ENCODE measurements at regions not wholly inside any gene's neighbourhood (a gene's known extent, or its start where the extent isn't known, plus 50 kb on each side); places are given as distances from the start of the nearest gene placed in this dataset.

DNA sequence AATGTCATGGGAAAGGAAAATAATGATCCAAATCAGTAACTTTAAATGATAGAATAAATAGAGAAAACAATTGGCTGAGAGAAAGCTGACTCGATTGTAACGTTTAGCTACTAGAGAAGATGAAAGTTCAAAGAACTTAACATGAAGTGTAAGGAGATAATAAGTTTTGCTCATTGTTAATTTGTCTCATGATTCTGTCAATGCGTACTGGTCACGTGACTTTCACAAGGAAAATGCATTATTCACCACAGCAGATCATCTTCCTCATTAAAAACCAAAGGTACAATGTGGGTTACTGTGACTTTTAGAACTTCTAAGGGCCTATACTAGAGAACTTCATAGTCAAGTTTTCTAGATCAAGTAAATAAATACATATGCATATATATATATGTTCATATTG lies 1207.2 kb downstream of the EFNB2 start:
- TF ChIP-seq CTCF (IDR thresholded peaks at IDR 0.05 in 2 of 3, conservative IDR thresholded peaks at IDR 0.05 in 1 of 3; ENCODE audit: borderline replicate concordance in 1 of 3, insufficient read depth in 1 of 3, low read depth in 2 of 3, low read length in 2 of 3) (no peak), POLR2AphosphoS5 (IDR thresholded peaks at IDR 0.05; ENCODE audit: low read depth, low read length) (no peak), SIN3A (IDR thresholded peaks at IDR 0.05; ENCODE audit: low read depth) (no peak), SP1 (IDR thresholded peaks at IDR 0.05; ENCODE audit: low read depth) (no peak), EZH2 (IDR thresholded peaks at IDR 0.05) (no peak), ZNF274 (IDR thresholded peaks at IDR 0.05; ENCODE audit: low read depth, low read length) (no peak), POLR2A (IDR thresholded peaks at IDR 0.05; ENCODE audit: borderline replicate concordance, extremely low read depth, insufficient read depth, insufficient read length) (no peak), RAD21 (IDR thresholded peaks at IDR 0.05; ENCODE audit: low read depth) (no peak)
- TF ChIP-seq, protein P1, sequence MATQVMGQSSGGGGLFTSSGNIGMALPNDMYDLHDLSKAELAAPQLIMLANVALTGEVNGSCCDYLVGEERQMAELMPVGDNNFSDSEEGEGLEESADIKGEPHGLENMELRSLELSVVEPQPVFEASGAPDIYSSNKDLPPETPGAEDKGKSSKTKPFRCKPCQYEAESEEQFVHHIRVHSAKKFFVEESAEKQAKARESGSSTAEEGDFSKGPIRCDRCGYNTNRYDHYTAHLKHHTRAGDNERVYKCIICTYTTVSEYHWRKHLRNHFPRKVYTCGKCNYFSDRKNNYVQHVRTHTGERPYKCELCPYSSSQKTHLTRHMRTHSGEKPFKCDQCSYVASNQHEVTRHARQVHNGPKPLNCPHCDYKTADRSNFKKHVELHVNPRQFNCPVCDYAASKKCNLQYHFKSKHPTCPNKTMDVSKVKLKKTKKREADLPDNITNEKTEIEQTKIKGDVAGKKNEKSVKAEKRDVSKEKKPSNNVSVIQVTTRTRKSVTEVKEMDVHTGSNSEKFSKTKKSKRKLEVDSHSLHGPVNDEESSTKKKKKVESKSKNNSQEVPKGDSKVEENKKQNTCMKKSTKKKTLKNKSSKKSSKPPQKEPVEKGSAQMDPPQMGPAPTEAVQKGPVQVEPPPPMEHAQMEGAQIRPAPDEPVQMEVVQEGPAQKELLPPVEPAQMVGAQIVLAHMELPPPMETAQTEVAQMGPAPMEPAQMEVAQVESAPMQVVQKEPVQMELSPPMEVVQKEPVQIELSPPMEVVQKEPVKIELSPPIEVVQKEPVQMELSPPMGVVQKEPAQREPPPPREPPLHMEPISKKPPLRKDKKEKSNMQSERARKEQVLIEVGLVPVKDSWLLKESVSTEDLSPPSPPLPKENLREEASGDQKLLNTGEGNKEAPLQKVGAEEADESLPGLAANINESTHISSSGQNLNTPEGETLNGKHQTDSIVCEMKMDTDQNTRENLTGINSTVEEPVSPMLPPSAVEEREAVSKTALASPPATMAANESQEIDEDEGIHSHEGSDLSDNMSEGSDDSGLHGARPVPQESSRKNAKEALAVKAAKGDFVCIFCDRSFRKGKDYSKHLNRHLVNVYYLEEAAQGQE (IDR thresholded peaks at IDR 0.05; ENCODE audit: low read depth): no peak
- TF ChIP-seq, protein P2, sequence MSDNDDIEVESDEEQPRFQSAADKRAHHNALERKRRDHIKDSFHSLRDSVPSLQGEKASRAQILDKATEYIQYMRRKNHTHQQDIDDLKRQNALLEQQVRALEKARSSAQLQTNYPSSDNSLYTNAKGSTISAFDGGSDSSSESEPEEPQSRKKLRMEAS (IDR thresholded peaks at IDR 0.05): no peak

Measured in HCT116 (cell line).